ENCODE measurements at regions not wholly inside any gene's neighbourhood (a gene's known extent, or its start where the extent isn't known, plus 50 kb on each side); places are given as distances from the start of the nearest gene placed in this dataset.

- Histone ChIP-seq H3K4me1 (ENCODE audit: control insufficient read depth in 2 of 2, insufficient read depth in 2 of 2, low read length in 1 of 2) (no peaks in the 10 kb centered on the region), H3K4me3 (ENCODE audit: low read depth in 1 of 2, low read length in 2 of 2) (no peak overlapping the region), H3K27ac (ENCODE audit: low read depth in 2 of 2, low read length in 1 of 2) (no peak overlapping the region), H3K9me3 (ENCODE audit: control insufficient read depth in 2 of 2, insufficient read depth in 1 of 2, low read depth in 1 of 2, low read length in 1 of 2) (no peaks in the 10 kb centered on the region), H3K36me3 (ENCODE audit: control insufficient read depth in 2 of 2, insufficient read depth in 2 of 2, low read length in 1 of 2) (no peaks in the 10 kb centered on the region), H3K27me3 (ENCODE audit: control insufficient read depth in 1 of 2, insufficient read depth in 2 of 2, low read length in 2 of 2) (no peaks in the 10 kb centered on the region)
- 87 to 91% methylated on average over 7 of the region's 7 CpGs for WGBS, 2 donors
Measured at GRCh38 chr6:150729188-150729748, 129.6 kb downstream of the PLEKHG1 start.

GRCh38 chr6:150730801-150731457 lies 131.2 kb downstream of the PLEKHG1 start:
- Histone ChIP-seq H3K4me3 (ENCODE audit: low read depth in 1 of 2, low read length in 2 of 2) (no peak overlapping the region), H3K36me3 (ENCODE audit: control insufficient read depth in 2 of 2, insufficient read depth in 2 of 2, low read length in 1 of 2) (no peaks in the 10 kb centered on the region), H3K27ac (ENCODE audit: low read depth in 2 of 2, low read length in 1 of 2) (no peak overlapping the region), H3K9me3 (ENCODE audit: control insufficient read depth in 2 of 2, insufficient read depth in 1 of 2, low read depth in 1 of 2, low read length in 1 of 2) (no peaks in the 10 kb centered on the region), H3K4me1 (ENCODE audit: control insufficient read depth in 2 of 2, insufficient read depth in 2 of 2, low read length in 1 of 2) (no peaks in the 10 kb centered on the region), H3K27me3 (ENCODE audit: control insufficient read depth in 1 of 2, insufficient read depth in 2 of 2, low read length in 2 of 2) (no peaks in the 10 kb centered on the region)
- WGBS, 2 donors = 91 to 93% methylated on average over 7 of the region's 7 CpGs

- H3K4me1 ChIP-seq (ENCODE audit: control insufficient read depth in 2 of 2, insufficient read depth in 2 of 2, low read length in 1 of 2) = no peaks in the 10 kb centered on the region
- no peaks in the 10 kb centered on the region for H3K36me3 ChIP-seq (ENCODE audit: control insufficient read depth in 2 of 2, insufficient read depth in 2 of 2, low read length in 1 of 2)
- no peak overlapping the region for H3K27ac ChIP-seq (ENCODE audit: low read depth in 2 of 2, low read length in 1 of 2)
- no peaks in the 10 kb centered on the region for H3K9me3 ChIP-seq (ENCODE audit: control insufficient read depth in 2 of 2, insufficient read depth in 1 of 2, low read depth in 1 of 2, low read length in 1 of 2)
- H3K27me3 ChIP-seq (ENCODE audit: control insufficient read depth in 1 of 2, insufficient read depth in 2 of 2, low read length in 2 of 2) = no peaks in the 10 kb centered on the region
- no peak overlapping the region for H3K4me3 ChIP-seq (ENCODE audit: low read depth in 1 of 2, low read length in 2 of 2)
- 89 to 91% methylated on average over 12 of the region's 12 CpGs for WGBS, 2 donors
Measured at GRCh38 chr6:150732765-150733539, 132.6 kb upstream of the MTHFD1L start.

GRCh38 chr6:150733726-150734125 lies 131.8 kb upstream of the MTHFD1L start:
- no peak overlapping the region for H3K27ac ChIP-seq (ENCODE audit: low read depth in 2 of 2, low read length in 1 of 2)
- WGBS, 2 donors = 97% methylated on average over 21 of the region's 21 CpGs
- H3K36me3 ChIP-seq (ENCODE audit: control insufficient read depth in 2 of 2, insufficient read depth in 2 of 2, low read length in 1 of 2) = no peaks in the 10 kb centered on the region
- no peaks in the 10 kb centered on the region for H3K27me3 ChIP-seq (ENCODE audit: control insufficient read depth in 1 of 2, insufficient read depth in 2 of 2, low read length in 2 of 2)
- H3K4me3 ChIP-seq (ENCODE audit: low read depth in 1 of 2, low read length in 2 of 2) = no peak overlapping the region
- H3K4me1 ChIP-seq (ENCODE audit: control insufficient read depth in 2 of 2, insufficient read depth in 2 of 2, low read length in 1 of 2) = no peaks in the 10 kb centered on the region
- no peaks in the 10 kb centered on the region for H3K9me3 ChIP-seq (ENCODE audit: control insufficient read depth in 2 of 2, insufficient read depth in 1 of 2, low read depth in 1 of 2, low read length in 1 of 2)

- H3K27ac ChIP-seq (ENCODE audit: low read depth in 2 of 2, low read length in 1 of 2) = no peak overlapping the region
- H3K4me3 ChIP-seq (ENCODE audit: low read depth in 1 of 2, low read length in 2 of 2) = no peak overlapping the region
- H3K9me3 ChIP-seq (ENCODE audit: control insufficient read depth in 2 of 2, insufficient read depth in 1 of 2, low read depth in 1 of 2, low read length in 1 of 2) = no peaks in the 10 kb centered on the region
- H3K4me1 ChIP-seq (ENCODE audit: control insufficient read depth in 2 of 2, insufficient read depth in 2 of 2, low read length in 1 of 2) = no peaks in the 10 kb centered on the region
- H3K27me3 ChIP-seq (ENCODE audit: control insufficient read depth in 1 of 2, insufficient read depth in 2 of 2, low read length in 2 of 2) = no peaks in the 10 kb centered on the region
- 92 to 93% methylated on average over 7 of the region's 7 CpGs for WGBS, 2 donors
- no peaks in the 10 kb centered on the region for H3K36me3 ChIP-seq (ENCODE audit: control insufficient read depth in 2 of 2, insufficient read depth in 2 of 2, low read length in 1 of 2)
Measured at GRCh38 chr6:150734235-150734634, 131.3 kb upstream of the MTHFD1L start.

- no peaks in the 10 kb centered on the region for H3K4me1 ChIP-seq (ENCODE audit: control insufficient read depth in 2 of 2, insufficient read depth in 2 of 2, low read length in 1 of 2)
- H3K36me3 ChIP-seq (ENCODE audit: control insufficient read depth in 2 of 2, insufficient read depth in 2 of 2, low read length in 1 of 2) = no peaks in the 10 kb centered on the region
- 84 to 85% methylated on average over 3 of the region's 3 CpGs for WGBS, 2 donors
- no peak overlapping the region for H3K4me3 ChIP-seq (ENCODE audit: low read depth in 1 of 2, low read length in 2 of 2)
- no peak overlapping the region for H3K27ac ChIP-seq (ENCODE audit: low read depth in 2 of 2, low read length in 1 of 2)
- H3K9me3 ChIP-seq (ENCODE audit: control insufficient read depth in 2 of 2, insufficient read depth in 1 of 2, low read depth in 1 of 2, low read length in 1 of 2) = no peaks in the 10 kb centered on the region
- no peaks in the 10 kb centered on the region for H3K27me3 ChIP-seq (ENCODE audit: control insufficient read depth in 1 of 2, insufficient read depth in 2 of 2, low read length in 2 of 2)
Measured at GRCh38 chr6:150735341-150735851, 130.1 kb upstream of the MTHFD1L start.

GRCh38 chr6:150738092-150738629 lies 127.3 kb upstream of the MTHFD1L start:
- no peak overlapping the region for H3K27ac ChIP-seq (ENCODE audit: low read depth in 2 of 2, low read length in 1 of 2)
- H3K9me3 ChIP-seq (ENCODE audit: control insufficient read depth in 2 of 2, insufficient read depth in 1 of 2, low read depth in 1 of 2, low read length in 1 of 2) = no peaks in the 10 kb centered on the region
- no peaks in the 10 kb centered on the region for H3K27me3 ChIP-seq (ENCODE audit: control insufficient read depth in 1 of 2, insufficient read depth in 2 of 2, low read length in 2 of 2)
- H3K4me1 ChIP-seq (ENCODE audit: control insufficient read depth in 2 of 2, insufficient read depth in 2 of 2, low read length in 1 of 2) = no peaks in the 10 kb centered on the region
- no peak overlapping the region for H3K4me3 ChIP-seq (ENCODE audit: low read depth in 1 of 2, low read length in 2 of 2)
- WGBS, 2 donors = 81 to 89% methylated on average over 6 of the region's 6 CpGs
- no peaks in the 10 kb centered on the region for H3K36me3 ChIP-seq (ENCODE audit: control insufficient read depth in 2 of 2, insufficient read depth in 2 of 2, low read length in 1 of 2)

- 80 to 82% methylated on average over 2 of the region's 2 CpGs for whole genome bisulfite sequencing, 2 donors
- H3K4me1 ChIP-seq (ENCODE audit: control insufficient read depth in 2 of 2, insufficient read depth in 2 of 2, low read length in 1 of 2) = no peaks in the 10 kb centered on the region
- no peaks in the 10 kb centered on the region for H3K36me3 ChIP-seq (ENCODE audit: control insufficient read depth in 2 of 2, insufficient read depth in 2 of 2, low read length in 1 of 2)
- no peak overlapping the region for H3K4me3 ChIP-seq (ENCODE audit: low read depth in 1 of 2, low read length in 2 of 2)
- H3K27ac ChIP-seq (ENCODE audit: low read depth in 2 of 2, low read length in 1 of 2) = no peak overlapping the region
- no peaks in the 10 kb centered on the region for H3K9me3 ChIP-seq (ENCODE audit: control insufficient read depth in 2 of 2, insufficient read depth in 1 of 2, low read depth in 1 of 2, low read length in 1 of 2)
- no peaks in the 10 kb centered on the region for H3K27me3 ChIP-seq (ENCODE audit: control insufficient read depth in 1 of 2, insufficient read depth in 2 of 2, low read length in 2 of 2)
Measured at GRCh38 chr6:150739711-150740349, 125.7 kb upstream of the MTHFD1L start.

GRCh38 chr6:150740453-150740852 lies 125.0 kb upstream of the MTHFD1L start:
- WGBS, 2 donors = 79 to 81% methylated on average over 8 of the region's 8 CpGs

More at GRCh38 chr6:150740453-150740852, 125.0 kb upstream of the MTHFD1L start:
- H3K27me3 ChIP-seq (ENCODE audit: control insufficient read depth in 1 of 2, insufficient read depth in 2 of 2, low read length in 2 of 2) = no peaks in the 10 kb centered on the region
- no peaks in the 10 kb centered on the region for H3K4me1 ChIP-seq (ENCODE audit: control insufficient read depth in 2 of 2, insufficient read depth in 2 of 2, low read length in 1 of 2)
- H3K9me3 ChIP-seq (ENCODE audit: control insufficient read depth in 2 of 2, insufficient read depth in 1 of 2, low read depth in 1 of 2, low read length in 1 of 2) = no peaks in the 10 kb centered on the region
- H3K36me3 ChIP-seq (ENCODE audit: control insufficient read depth in 2 of 2, insufficient read depth in 2 of 2, low read length in 1 of 2) = no peaks in the 10 kb centered on the region
- no peak overlapping the region for H3K27ac ChIP-seq (ENCODE audit: low read depth in 2 of 2, low read length in 1 of 2)
- H3K4me3 ChIP-seq (ENCODE audit: low read depth in 1 of 2, low read length in 2 of 2) = no peak overlapping the region
